Activated CD4-positive, alpha-beta T cell treated with anti-CD3 and anti-CD28 coated beads for 24 hours (primary cell): ENCODE measurements at regions not wholly inside any gene's neighbourhood (a gene's known extent, or its start where the extent isn't known, plus 50 kb on each side); places are given as distances from the start of the nearest gene placed in this dataset.
"Not testable (repeated sequence)": the region's sequence is repeated elsewhere in the genome, so short reads cannot be mapped to it uniquely, and the experiment has no call there.

Experiments used
- DNase-seq, 2 donors: peaks; one replicate each; pipeline ENCODE4 v3.0.0-alpha.2; 2020; ENCODE audit warnings: low read depth in 2 of 2

DNA sequence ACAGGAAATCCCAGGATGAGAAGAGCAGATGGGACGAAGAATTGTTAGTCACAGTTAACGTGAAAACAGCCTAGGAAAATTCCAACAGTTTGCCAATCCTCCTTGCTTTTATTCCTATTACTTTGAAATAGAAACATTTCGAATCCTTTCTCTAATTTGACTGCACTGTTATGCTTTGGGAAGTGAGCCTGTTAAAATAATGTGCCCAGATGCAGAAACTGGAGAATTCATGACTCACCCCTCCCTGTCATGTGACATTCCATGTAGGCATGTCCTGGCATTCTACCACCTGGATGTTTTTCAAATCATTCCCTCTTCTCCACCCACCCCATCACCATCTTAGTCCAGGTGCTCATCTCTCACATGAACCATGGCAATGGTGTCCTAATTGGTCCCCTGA, 107.3 kb downstream of the MINAR1 start:
- DNase-seq = no peak

DNA sequence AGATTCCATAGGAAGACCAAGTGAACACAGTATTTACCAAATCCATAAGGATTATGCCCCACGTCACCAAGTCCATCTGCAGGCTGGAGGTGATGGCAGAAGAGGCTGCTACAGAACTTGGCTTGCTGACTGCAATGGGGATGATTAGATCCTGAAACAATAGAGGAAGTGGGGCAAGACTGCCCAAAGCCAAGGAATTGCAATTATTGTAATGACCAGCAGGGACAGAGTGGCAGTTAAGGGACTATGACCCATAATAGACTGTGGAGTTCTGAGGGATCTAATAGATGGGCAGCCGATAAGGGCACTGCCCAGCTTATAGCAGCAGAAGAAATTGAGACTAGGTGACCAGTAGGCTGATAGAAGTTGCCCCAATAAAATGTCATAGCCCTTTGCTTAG, 108.4 kb downstream of the MINAR1 start:
- no peak for DNase-seq

- no peak for DNase-seq
Measured at GRCh38 chr15:79541196-79541595, 109.1 kb downstream of the MINAR1 start.

DNA sequence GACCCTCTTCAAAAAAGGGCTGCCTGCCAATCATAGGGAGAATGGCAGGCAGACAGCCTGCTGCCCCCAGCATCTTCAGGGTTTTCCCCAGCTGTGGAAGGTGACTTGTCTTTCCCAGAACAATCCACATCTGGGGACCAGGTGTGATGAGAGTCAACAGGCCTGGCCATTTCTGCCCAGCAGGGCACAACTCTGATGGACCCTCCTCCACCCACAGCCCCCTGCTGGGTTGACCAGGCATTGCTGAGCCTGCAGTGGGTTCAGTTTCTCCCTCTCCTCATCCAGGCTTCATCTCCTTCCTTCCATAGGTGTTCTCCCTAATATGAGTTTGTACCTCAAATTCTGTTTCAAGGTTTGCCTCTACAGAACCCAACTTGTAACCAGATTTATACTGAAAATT, 111.0 kb downstream of the MINAR1 start:
- DNase-seq = no peak

- no peak for DNase-seq
Measured at GRCh38 chr15:79549196-79549595, 117.1 kb downstream of the MINAR1 start.

DNA sequence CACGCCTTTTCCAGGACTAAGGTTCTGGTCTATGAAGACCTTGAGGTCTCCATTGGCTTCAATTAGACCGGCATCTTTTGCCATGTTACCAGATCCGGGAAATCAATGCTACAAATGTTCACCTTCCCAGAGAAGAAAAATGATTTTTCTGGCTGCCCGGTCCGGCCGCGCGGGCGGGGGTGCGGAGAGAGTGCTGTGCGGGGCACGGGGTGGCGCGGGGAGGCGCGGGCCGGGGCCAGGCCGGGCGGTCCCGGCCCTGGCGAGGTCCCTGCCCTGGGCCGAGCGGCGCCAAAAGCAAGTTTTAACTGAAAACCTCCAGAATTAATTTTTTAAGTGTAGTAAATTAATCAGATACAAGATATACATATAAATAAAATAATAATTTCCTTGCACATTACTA, 128.2 kb downstream of the MINAR1 start:
- DNase-seq = no peak

DNA sequence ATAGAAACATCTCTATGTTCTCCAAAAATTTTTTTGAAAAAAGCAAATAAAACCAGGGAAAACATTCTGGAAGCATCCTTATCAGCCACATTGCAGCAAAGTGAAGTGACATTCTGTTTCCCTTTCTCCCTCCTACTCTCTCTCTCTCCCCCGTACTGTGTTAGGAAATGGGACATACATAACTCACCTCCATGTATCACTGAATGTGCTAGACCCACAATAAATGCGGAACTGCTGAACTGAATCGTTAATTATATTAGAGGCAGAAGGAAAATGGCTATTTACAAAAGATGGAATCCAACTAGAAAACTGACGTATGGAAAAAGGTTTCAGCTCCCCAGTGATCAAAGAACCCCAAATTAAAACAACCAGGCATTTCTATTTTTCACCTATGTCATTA, 129.8 kb downstream of the MINAR1 start:
- DNase-seq = no peak

DNA sequence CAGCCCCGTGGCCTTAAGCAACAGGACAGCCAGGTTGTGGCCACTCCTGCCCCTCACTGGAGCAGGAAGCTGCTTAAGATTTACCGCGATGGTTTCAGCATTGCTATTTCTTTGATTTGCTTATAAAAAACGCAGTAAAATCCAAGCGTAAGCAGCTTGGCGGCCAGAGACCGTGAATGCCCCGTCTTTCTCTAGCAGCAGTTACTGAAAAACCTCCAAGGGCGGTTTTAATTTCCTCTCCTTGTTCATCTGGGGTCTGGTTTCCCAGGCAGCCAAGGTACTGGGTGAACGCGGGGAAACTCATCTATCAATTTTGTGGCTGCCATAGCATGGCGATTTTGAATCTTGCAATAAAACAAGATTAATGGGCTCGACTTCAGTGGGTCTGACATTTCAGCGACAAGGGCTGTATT, 130.3 kb downstream of the MINAR1 start:
- no peak for DNase-seq

DNA sequence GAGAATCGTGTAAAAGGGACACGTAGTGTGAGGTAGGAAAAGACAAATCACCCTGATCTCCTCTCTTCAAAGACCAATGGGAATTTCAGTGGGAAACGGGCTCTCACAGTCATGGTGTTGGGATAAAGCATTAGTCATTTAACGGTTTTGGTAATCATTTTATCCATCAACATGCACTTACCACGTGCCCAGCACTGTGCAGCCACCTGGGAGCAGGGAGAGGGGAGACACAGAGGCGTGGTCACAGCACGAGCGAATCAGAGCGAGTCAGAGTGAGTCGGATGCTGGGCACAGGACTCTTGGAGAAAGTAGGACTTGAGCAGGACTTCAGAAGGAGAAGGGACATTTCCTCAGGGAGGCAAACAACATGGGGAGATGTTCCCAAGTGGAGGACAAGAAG, 130.8 kb downstream of the MINAR1 start:
- DNase-seq = no peak

DNA sequence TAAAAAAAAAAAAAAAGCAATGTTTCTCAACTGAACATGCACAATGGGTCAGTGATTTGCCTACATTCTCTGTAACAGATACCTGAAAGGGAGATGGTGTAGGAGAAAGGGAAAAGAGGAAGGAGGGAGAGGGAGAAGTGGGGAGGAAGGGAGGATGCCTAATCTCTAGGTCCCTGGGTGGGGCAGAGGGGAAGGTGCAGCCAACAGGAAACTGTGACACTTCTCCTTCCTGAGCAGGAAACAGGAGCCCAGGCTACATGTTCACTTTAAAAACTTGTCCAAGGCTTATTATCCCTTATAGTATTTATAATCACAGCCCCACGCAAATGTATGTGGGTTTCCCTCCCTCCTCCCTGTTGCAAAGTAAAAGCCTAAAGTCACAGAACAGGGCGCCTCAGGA, 137.9 kb downstream of the MINAR1 start:
- no peak for DNase-seq

- DNase-seq = no peak
Measured at GRCh38 chr15:79572691-79573404, 140.7 kb downstream of the MINAR1 start.

DNA sequence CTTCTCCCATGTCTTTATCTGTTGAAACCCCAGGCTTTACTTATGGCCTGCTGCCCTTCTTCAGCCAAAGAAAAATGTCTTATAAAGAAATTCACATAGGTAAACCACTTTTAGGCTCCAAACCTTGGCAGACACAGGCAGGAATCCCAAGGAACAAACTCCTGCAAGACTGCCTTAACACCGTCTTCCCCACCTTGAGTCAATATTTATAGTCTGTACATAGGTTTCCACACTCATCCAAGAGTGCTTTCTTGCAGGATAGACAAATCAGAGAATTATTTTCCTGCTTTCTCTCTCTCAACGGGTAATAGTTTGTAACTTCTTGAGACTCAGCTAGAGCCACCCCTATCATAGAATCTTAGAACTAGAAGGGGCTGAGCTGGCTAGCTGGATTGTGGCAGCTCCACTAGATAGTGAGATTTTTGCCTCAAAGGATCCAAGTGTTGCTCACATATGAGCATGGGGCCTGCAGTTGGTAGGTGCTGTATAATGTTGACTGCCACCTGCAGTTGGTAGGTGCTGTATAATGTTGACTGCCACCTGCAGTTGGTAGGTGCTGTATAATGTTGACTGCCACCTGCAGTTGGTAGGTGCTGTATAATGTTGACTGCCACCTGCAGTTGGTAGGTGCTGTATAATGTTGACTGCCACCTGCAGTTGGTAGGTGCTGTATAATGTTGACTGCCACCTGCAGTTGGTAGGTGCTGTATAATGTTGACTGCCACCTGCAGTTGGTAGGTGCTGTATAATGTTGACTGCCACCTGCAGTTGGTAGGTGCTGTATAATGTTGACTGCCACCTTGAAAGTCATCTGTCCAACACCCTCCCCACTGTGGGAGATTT, 142.5 kb downstream of the MINAR1 start:
- not testable (repeated sequence) for DNase-seq

- no peak for DNase-seq
Measured at GRCh38 chr15:79582650-79583049, 150.5 kb downstream of the MINAR1 start.

- DNase-seq = no peak
Measured at GRCh38 chr15:79592126-79592525, 160.0 kb downstream of the MINAR1 start.

- no peak for DNase-seq
Measured at GRCh38 chr15:79593119-79593869, 161.2 kb downstream of the MINAR1 start.

DNA sequence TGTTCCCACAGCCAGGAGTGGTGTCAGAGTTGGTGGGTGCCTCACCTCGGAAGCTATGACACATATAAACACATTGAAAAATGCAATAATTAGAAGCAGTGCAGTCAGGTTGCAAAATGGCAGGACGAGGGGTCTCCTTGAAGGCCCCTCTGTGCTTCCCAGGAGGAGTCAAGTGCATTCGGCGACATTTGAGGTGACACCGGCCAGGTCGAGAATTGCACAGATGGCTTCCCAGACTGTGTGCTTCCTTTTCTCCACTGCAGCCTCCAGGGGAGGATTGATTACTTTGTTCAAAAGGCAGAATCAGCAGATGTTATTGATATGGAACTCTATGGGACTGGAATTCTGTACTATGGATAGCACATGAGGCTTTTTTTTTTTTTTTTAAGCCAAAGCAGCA, 163.2 kb downstream of the MINAR1 start:
- DNase-seq = no peak

DNA sequence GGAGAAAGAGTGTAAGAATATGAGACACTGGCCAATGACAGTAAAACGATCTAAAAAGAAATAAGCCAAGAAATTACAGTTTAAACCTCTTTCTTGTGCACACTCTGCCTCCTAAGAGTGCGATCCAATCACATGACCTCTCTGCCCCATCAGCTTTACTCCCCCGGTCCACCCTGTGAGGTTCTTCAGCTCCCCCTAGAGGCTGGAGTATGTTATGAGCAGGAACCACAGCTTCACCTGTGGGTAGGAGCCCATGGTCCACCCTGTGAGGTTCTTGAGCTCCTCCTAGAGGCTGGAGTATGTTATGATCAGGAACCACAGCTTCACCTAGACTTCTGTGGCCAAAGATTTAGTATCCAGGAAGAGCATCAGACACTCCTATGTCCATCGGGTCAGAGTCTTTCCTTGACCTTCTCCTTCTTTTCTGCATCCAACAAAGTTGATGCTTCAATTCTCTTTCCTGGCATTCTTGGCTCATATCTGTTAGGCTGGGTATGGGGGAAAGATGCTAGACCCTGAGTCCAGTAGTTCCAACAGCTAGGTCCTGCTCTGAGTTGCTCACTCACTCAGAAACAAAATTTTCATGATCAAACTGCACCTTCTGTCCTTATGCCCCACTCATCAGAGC, 164.0 kb downstream of the MINAR1 start:
- DNase-seq = peak; percentile 15 to 19

- DNase-seq = no peak
Measured at GRCh38 chr15:79598639-79599038, 166.5 kb downstream of the MINAR1 start.

DNA sequence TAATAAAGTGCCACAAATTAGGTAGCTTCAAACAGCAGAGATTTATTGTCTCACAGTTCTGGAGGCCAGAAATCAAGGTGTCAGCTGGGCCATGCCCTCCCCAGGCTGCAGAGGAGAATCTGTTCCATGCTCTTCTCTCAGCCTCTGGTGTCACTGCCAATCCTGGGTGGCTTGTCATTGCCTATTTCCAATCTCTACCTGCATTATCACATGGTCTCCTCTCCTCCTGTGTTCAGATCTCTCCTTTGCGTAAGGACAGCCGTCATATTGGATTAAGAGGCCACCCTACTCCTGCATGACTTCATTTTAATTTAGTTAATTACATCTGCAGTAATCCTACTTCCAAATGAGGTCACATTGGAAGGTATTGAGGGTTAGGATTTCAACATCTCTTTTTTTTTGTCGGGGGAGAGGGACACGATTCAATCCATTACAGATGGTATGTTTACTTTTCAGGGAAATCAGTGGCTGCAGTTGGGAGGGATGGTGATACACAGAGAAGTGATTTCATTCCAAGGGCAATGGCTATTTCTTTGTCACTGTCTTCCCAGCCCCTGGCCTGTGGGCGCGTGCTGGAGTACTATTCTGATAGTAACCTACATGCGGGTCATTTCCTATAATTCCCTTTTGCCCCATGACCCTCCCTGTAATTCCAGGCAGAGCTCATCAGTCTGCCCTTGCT, 169.4 kb downstream of the MINAR1 start:
- no peak for DNase-seq

GRCh38 chr15:79602180-79602579, 170.0 kb downstream of the MINAR1 start:
- DNase-seq = no peak

DNA sequence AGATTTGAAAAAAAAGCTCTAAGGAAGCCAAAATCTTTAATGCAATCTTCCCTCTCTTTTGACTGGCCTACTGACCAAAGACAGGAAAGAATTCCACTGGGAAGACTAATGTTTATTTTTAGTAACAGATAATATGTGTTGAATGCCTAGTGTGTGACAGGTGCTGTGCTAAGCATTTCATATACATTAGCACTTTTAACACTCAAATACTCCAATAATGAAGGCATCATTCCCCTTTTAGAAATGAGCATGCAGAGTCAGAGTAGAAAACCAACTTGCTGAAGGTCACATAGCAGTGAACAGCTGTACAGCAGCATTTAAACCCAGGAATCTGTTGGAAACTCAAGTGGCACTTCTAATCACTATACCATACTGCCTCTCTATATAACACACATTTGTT, 170.6 kb downstream of the MINAR1 start:
- no peak for DNase-seq
